Thoracic aorta (tissue), 2 donors: ENCODE measurements at regions not wholly inside any gene's neighbourhood (a gene's known extent, or its start where the extent isn't known, plus 50 kb on each side); places are given as distances from the start of the nearest gene placed in this dataset.

Experiments
- ATAC-seq: fragments of 150-250 bp; one replicate; pipeline ENCODE4 v1.8.0; 2017; ENCODE audit warnings: low read depth; ENCODE audit not compliant: insufficient number of reproducible peaks, low FRiP score
- DNase-seq: peaks from one replicate; pipeline ENCODE4 v3.0.0-alpha.2; 2020; ENCODE audit warnings: low spot score
- H3K27ac ChIP-seq, 2 donors: fragments of 200-600 bp; sonication (generic); 1 replicate in 1 of 2; 2 replicates in 1 of 2; pipeline ENCODE4 v1.5.1; 2016; ENCODE audit warnings: mild to moderate bottlenecking in 2 of 2, moderate library complexity in 2 of 2
- H3K27me3 ChIP-seq: fragments of 200-600 bp; sonication (generic); replicated peaks from 2 replicates; pipeline ENCODE4 v1.6.0; 2016; ENCODE audit warnings: mild to moderate bottlenecking; ENCODE audit not compliant: insufficient read depth
- H3K36me3 ChIP-seq: fragments of 200-600 bp; sonication (generic); one replicate; pipeline ENCODE4 v1.5.1; 2016
- H3K4me1 ChIP-seq, 2 donors: fragments of 200-600 bp; sonication (generic); 1 replicate in 1 of 2; 2 replicates in 1 of 2; pipeline versions ENCODE4 v1.5.1 to v1.6.0; 2016; ENCODE audit warnings: low read depth in 2 of 2, mild to moderate bottlenecking in 1 of 2; ENCODE audit not compliant: control insufficient read depth in 1 of 2
- H3K4me3 ChIP-seq: fragments of 200-600 bp; sonication (generic); 2 replicates; pipeline ENCODE4 v1.5.1; 2016; ENCODE audit warnings: mild to moderate bottlenecking
- H3K9me3 ChIP-seq: fragments of 200-600 bp; sonication (generic); 2 replicates; pipeline ENCODE4 v1.5.1; 2016
- TF ChIP-seq, protein P1 (sequence below): fragments of 200-600 bp; sonication (generic); IDR thresholded peaks from one replicate; pipeline ENCODE4 v1.5.1; 2019; ENCODE audit warnings: antibody characterized with exemption

GRCh38 chr11:97225794-97226193 lies 836.0 kb downstream of the JRKL start:
- H3K4me1 ChIP-seq, result no peaks in the 10 kb centered on the region
- H3K27me3 ChIP-seq, result no peaks in the 10 kb centered on the region
- H3K27ac ChIP-seq, result no peak overlapping the region
- H3K36me3 ChIP-seq, result no peaks in the 10 kb centered on the region
- ATAC-seq (no peak), DNase-seq (no peak)
- no peak overlapping the region for H3K4me3 ChIP-seq
- TF ChIP-seq, protein P1, sequence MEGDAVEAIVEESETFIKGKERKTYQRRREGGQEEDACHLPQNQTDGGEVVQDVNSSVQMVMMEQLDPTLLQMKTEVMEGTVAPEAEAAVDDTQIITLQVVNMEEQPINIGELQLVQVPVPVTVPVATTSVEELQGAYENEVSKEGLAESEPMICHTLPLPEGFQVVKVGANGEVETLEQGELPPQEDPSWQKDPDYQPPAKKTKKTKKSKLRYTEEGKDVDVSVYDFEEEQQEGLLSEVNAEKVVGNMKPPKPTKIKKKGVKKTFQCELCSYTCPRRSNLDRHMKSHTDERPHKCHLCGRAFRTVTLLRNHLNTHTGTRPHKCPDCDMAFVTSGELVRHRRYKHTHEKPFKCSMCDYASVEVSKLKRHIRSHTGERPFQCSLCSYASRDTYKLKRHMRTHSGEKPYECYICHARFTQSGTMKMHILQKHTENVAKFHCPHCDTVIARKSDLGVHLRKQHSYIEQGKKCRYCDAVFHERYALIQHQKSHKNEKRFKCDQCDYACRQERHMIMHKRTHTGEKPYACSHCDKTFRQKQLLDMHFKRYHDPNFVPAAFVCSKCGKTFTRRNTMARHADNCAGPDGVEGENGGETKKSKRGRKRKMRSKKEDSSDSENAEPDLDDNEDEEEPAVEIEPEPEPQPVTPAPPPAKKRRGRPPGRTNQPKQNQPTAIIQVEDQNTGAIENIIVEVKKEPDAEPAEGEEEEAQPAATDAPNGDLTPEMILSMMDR, result no peak
- no peaks in the 10 kb centered on the region for H3K9me3 ChIP-seq

GRCh38 chr11:97229936-97230335 lies 840.1 kb downstream of the JRKL start:
- H3K9me3 ChIP-seq, result no peaks in the 10 kb centered on the region
- H3K27ac ChIP-seq, result no peak overlapping the region
- H3K27me3 ChIP-seq, result no peaks in the 10 kb centered on the region
- DNase-seq (no peak), ATAC-seq (no peak)
- H3K36me3 ChIP-seq, result no peaks in the 10 kb centered on the region
- H3K4me3 ChIP-seq, result no peak overlapping the region
- no peaks in the 10 kb centered on the region for H3K4me1 ChIP-seq
- TF ChIP-seq, protein P1, result no peak

GRCh38 chr11:97231231-97231630 lies 841.4 kb downstream of the JRKL start:
- ATAC-seq, result no peak
- DNase-seq, result no peak
- TF ChIP-seq, protein P1, result no peak
- Histone ChIP-seq H3K4me1 (no peaks in the 10 kb centered on the region), H3K9me3 (no peaks in the 10 kb centered on the region), H3K36me3 (no peaks in the 10 kb centered on the region), H3K27me3 (no peaks in the 10 kb centered on the region), H3K27ac (no peak overlapping the region), H3K4me3 (no peak overlapping the region)

GRCh38 chr11:97234016-97234415 lies 844.2 kb downstream of the JRKL start:
- no peak for DNase-seq
- Histone ChIP-seq H3K9me3 (no peaks in the 10 kb centered on the region), H3K27me3 (no peaks in the 10 kb centered on the region), H3K4me3 (no peak overlapping the region), H3K27ac (no peak overlapping the region), H3K36me3 (no peaks in the 10 kb centered on the region), H3K4me1 (no peaks in the 10 kb centered on the region)
- ATAC-seq, result no peak
- TF ChIP-seq, protein P1, result no peak

DNA sequence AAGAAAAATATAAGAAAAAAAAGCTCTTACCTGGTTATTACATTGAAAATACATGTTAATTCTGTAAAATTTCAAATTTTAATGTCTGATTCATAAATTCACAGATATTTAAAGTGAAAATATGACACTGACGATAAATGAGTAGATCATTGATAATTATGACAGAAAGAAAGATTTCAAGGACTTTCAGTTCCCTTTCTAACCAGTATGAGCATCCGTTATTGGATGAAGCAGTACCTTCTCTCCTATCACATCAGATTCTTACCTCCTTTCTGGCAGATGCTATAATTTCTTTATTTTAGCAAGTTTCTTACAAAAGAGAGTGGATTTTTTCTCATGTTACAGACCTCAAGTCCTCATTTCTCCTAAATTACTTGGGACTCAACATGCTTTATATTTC lies 847.3 kb downstream of the JRKL start:
- H3K36me3 ChIP-seq, result no peaks in the 10 kb centered on the region
- no peak overlapping the region for H3K4me3 ChIP-seq
- ATAC-seq (no peak), DNase-seq (no peak)
- H3K27ac ChIP-seq, result no peak overlapping the region
- no peaks in the 10 kb centered on the region for H3K9me3 ChIP-seq
- H3K27me3 ChIP-seq, result no peaks in the 10 kb centered on the region
- TF ChIP-seq, protein P1, result no peak
- H3K4me1 ChIP-seq, result no peaks in the 10 kb centered on the region
